Nucleus accumbens (tissue), 56 donors: ENCODE measurements at regions not wholly inside any gene's neighbourhood (a gene's known extent, or its start where the extent isn't known, plus 50 kb on each side); places are given as distances from the start of the nearest gene placed in this dataset.

Experiments used
- DNase-seq, 56 donors: peaks; one replicate each; lab custom pipeline; 2025; lab: John Stamatoyannopoulos, UW

DNA sequence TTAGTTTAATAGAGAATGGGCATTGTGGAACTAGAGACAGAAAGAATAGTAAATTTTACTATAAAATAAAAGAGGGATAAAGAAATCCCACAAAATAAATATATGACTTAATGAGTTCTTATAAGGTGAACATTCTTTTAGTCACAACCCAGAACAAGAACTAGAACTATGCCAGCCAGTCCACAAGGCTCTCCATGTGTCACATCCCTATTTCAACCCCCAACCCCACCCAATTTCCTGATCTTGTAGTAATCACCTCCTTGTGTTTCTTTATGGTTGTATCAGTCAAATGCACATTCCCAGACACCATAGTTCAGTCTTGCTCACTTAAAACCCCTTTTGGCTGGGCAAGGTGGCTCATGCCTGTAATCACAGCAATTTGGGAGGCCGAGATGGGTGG, 662.3 kb upstream of the CAMK1G start:
- no peak for DNase-seq

DNA sequence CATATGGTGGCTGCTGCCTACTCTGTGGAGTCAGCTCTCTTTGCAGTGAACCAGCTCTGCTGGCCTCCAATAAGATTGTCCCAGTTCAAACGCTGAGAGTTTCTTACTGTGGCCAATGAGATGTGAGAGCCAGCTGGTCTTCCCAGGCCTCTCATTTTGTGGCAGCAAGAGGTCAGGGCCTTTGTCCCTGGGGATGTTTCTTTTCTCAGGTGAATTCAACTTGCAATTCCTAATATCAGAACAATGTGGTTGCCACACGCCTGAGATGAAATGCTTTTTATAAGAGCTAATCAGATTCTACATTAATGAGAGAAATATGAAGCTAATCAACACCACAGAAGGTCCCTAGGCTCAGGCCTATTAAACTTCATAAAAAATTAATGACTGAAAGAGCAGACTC, 660.1 kb upstream of the CAMK1G start:
- DNase-seq: no peak

DNA sequence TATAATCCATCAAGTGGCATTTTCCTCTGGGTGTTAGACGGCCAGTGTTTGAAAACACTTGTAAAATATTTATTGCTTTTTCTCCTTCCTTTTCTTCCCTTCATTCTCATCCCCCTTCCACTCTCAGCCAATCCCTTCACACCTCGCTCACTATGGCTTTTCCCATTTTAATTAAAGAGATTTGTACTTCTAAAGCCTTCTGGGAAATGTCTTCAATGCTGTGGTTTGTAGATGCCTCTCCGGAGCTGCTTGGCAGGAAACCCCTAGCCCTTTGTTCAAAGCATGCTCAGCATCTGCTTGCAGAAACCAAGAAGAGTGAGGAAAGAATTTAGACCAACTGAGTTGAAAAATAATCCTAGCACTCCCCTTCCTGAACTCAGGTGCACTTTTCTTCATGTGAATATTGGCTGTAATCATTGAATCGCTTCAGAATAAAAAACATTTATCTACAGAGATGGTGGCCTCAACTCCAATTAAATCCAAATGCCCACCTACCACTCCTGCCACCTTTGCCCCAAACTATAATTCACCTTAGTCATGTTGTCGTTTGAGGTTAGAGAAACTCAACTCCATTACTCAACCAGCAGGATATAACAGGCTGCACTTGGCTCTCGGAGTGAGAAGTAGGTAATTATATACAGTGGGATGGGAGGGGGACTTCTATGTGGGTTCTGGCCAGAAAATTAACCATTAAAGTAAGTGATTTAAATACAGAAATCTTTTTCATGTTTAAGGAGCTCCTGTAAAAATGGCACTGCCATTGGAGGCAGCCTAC, 659.4 kb upstream of the CAMK1G start:
- no peak for DNase-seq

DNA sequence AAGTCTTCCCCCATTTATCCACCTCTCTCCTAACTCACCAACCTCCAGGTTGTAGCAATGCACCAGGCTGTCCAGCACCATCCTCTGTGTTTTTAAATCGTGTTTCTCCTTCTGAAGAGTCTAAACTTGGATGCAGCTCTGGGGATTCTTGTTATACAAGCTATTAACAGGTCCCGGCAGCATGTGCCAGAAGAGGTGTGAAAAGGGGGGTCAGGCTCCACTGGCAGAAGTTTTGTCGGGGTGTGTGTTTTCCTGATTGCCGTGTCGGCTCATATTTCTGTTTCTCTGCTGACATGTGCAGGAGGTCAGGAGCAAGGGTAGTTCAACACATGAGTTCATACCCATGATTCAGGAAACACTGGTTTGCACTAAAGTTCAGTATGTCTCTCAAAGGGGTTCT, 658.6 kb upstream of the CAMK1G start:
- DNase-seq: no peak

DNA sequence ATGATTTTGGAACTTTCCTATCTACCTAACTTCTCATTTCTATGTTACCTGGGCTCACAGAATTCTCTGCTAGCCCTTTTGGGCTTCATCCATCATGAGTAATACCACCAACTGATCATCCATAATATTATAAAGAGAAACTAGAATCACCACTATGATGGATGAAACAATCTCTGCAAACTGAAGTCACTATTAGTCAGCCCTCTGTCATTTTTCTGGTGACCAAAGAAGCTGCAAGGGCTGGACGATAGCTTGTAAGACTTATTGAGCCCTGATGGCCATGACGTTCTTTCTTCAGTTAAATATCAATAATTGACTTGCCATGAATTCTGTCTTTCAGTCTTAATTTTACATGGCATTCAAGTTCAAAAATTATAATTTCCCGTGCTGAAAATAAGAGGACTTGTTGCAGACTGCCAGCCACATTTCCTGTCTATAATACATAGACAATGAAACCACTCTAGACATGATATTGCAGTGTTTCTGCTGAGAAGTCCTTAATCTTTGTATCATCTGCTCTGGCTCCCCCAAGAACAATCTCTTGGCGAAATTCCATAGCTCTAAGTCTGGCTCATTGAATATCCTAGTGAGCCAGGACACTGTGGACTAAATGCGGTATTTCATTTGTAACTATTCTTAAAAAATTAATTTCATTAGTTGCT, 655.0 kb upstream of the CAMK1G start:
- no peak for DNase-seq

DNA sequence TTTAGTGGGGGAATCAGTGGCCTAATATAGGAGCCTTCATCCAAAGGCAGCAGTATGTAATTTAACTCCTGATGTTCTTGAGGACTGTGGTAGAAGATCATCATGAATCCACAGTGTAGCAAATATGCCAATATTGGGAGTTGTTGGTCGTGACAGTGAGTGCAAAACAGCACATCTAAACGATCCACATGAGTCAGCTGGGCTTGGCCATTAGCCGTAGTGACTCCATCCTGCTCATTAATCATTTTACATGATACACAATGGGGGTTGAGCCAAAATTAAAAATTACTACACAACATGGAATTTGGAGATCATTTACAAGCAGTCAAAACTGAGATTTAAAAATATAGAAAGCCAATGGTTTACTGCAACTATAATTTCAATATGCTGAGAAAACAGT, 653.9 kb upstream of the CAMK1G start:
- DNase-seq: no peak

DNA sequence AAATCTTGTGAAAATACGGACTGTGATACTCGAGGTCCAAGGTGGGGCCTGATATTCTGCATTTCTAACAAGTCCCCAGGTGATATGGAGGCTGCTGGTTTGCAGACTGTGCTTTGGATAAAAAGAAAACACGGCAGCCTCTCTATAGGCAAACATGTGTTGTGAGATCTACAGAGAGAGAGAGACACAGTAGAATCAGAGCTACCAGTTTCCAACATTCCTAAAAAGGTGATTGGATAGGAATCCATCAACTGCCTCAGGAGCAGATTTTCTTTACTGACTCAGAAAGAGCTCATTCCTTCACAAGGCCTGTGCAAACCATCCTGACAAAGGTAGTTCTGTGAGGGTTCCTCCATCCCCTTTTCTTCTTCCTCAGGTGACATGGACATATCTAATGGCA, 651.6 kb upstream of the CAMK1G start:
- no peak for DNase-seq

DNA sequence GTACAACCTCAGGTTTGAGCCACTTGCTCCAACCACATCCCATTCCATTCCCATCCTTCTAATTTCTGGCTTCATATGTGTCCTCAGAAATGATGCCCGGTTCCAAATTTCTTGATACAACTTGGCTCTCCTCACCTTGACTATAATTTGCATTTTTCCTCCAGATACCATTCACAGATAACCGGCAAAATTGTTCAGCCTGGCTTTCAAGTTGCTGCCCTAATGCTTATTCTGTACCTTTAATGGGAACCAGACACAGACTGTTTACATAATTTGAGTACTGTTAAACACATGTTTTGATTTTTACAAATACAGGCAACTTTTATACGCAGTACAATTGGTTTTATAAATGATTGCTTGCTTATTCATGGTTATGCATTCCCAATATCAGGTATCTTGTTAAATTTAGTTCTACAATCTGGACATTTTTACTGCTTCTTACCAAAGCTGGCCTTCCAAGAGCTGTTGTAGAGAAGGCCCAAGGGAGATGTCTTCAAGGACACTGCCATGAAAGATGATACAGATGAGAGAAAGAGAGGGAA, 649.5 kb upstream of the CAMK1G start:
- no peak for DNase-seq

DNA sequence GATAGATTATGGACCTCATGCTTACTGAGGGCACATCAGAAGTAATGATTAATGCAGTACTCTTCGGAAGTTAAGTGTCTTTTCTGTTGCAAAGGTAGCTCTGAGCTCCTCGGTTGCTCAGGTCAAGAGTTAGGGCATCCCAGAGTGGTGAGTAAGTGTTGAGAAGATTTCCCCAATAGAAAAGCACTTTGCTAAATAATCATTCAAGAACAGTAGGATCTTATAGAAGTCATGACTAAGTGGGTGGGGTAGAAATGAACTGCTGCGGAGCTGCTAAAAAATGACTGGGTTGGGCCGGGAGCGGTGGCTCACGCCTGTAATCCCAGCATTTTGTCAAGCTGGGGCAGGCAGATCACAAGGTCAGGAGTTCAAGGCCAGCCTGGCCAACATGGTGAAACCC, 648.6 kb upstream of the CAMK1G start:
- no peak for DNase-seq

DNA sequence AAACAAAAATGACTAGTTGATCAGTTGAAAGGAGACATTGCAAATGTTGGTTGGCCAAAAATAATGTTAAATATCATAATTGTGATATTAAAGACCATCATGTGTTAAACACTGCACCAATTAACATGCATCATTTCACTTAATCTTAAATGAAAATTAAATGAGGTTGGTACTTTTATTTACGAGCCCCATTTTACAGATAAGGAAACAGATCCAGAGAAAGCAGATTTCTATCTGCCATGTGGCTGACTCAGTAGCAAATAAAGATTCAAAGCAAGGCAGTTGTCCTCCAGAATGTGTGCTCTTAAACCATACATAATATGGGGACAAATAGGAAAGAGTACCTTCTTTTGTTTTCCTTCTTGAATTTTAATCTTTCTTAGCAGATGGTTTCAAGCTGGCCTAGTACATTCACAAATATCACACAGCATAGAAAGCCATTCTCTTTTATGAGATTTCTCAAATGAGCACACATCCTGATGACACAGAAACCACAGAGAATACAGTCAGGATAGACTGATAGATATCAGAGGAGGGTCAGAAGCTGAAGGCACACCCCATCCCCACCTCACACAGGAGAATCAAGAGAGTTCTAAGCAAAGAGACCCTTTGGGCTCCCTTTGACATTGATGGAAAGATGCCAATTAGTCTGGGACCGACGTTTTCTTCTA, 647.9 kb upstream of the CAMK1G start:
- DNase-seq: no peak

DNA sequence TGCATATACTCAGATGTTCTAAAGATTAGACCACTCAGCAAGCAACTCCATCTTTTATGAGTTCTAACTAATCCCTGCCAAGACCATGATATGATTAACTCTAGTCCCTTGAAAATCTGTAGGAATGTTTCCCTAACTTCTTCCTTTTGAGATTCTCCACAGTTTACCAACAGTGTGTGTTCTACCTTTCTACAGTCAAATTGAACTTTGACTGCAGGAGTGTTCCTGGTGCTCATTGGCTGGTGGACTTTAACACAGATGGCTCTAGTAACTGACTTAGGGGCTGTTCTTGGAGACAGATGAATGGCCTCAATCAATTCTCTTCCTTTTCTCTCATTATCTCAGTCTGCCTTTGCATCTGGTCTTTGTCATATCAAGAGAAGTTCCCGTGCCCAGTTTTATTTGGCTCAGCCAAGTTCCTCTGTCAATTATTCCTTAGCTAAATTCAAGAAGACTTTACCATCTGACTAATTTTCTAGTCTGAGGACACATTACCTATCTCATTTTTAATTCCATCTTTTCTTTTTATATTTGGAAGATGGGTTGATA, 643.9 kb upstream of the CAMK1G start:
- no peak for DNase-seq

DNA sequence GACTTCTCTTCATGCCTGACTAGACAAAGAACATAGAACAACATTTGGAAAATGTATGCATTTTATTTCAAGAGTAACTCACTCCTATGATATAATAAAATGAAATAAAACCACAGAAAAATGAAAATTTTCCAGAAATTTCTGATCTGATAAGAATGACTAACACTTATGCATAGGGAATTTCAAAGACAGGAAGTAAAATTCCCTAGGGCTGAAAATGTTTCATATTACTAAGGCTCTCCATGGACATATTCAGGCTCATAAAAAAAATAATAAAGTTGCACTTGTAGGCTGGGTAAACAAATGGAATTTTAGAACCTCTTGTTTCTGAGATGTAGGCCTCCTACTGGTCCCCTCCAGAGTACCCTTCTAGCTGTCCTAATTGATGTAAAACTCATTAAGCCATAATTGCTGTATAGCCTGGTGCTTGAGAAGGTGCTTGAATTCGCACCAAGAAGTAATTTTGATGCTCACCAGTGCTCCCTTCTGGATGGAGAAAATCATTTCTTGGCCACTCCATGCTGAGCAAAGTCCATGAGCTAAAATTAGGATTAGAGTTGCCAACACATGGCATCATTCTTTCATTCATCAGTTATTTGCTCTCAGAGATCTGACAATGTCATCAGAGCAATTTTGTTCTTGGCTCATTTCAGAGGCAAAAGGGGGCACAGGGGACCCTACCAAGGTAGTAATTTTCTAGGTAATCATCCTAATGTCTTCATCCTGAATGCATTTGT, 641.0 kb upstream of the CAMK1G start:
- no peak for DNase-seq

DNA sequence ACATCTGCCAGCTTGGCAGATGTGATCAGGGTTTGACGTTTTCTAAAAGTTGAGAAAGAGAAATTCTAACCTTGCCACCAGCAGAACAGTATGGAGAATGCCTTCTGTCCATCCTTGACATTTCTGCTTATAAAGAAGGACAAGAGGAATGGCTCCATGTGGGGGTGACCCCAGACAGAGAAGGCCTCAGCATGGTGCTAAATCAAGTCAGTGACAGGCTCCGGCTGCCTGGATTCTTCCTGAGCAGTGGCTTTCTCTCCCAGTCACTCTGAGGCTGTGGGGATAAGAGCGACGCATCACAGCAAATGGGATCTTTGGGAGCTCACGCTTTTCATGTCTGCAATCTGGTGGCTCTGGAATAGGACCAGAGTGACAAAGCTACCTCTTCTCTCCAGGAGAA, 640.2 kb upstream of the CAMK1G start:
- DNase-seq: no peak

DNA sequence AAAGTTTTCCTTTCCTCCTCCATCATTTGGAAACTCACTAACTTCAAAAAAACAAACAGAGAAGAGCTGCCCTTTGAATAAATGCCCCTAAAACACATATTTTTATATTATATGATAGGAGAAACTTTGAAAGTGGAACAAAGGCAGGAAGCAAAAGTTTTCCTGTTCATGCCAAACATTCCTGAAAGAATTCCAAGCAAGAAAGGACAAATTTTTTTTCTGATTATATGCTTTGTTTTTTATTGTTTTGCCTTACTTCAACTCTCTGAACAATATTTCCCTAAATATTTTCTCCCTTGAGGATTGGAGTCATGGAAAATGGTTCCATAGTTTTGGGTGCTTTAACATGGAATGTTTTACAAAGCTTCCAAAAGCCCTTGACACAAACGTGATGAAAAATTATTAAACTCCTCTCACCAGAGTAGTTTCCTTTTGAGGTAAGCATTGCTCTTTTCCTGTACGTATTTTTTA, 638.5 kb upstream of the CAMK1G start:
- DNase-seq: no peak

DNA sequence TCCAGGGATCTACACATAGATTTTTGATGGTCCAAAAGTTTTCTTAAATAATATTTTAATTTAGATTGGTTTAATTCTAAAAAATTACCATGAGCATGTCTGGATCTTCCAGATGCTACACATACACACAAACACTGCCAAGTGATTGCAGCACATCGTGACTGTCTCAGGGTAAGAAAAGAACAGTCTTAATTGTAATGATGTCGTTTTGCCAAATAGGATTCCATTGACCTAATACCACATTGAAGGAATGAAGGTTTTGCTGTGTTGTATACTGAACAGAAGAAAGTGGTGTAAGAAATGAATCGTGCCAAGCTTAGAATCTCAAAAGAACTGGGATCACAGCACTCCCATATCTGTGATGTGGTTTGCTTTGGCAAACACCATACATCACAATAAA, 633.3 kb upstream of the CAMK1G start:
- DNase-seq: no peak

DNA sequence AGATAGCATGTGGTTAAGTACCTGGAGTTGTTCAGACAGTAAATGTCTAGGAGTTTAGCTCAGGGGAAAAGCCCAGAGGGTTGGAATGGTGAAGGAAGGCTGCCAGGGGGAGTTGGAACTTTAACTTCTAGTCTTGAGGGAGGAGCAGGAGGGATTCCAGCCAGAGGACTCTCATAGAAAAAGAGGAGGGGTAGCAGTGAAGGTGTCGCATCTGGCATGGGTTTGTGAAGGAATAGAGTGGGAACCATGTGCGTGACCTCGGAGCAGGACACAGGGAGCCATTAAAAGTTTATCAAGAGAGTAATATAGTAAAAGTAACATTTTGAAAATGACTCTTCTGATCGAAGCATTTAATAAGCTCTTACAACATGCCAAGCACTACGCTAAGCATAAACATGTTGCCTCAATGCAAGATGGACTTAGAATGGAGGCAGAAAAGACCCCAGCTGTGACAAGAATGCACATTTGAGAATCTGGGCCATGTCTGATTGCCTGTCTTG, 632.4 kb upstream of the CAMK1G start:
- no peak for DNase-seq

DNA sequence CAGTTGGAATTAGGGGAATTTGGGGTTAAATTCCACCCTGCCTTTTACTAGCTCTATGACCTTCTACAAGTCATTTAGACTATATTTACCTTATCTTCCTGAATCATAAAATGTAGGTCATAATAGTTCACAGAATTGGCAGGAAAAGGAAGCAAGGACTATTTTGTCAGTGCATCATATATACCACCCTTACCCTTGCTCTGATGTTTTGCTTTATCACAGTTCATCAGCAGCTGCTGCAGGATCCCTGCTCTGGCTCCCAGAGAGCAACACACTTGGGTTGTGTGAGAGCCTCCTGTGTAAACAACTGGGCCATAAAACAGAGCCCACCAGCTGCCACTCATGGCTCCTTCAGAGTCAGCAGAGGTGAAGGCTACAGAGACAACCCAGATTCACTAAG, 631.6 kb upstream of the CAMK1G start:
- DNase-seq: no peak

DNA sequence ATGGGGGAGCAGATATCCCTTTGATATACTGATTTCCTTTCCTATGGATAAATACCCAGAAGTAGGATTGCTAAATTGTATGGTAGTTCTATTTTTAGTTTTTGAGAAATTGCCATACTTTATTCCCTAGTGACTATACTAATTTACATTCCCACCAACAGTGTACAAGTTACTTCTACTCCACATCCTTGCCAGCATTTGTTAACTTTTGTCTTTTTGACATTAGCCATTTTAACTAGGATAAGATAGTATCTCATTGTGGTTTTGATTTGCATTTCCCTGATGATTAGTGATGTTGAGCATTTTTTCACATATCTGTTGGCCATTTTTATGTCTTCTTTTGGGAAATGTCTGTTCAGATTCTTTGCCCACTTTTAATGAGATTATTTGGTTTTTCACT, 620.6 kb upstream of the CAMK1G start:
- no peak for DNase-seq

DNA sequence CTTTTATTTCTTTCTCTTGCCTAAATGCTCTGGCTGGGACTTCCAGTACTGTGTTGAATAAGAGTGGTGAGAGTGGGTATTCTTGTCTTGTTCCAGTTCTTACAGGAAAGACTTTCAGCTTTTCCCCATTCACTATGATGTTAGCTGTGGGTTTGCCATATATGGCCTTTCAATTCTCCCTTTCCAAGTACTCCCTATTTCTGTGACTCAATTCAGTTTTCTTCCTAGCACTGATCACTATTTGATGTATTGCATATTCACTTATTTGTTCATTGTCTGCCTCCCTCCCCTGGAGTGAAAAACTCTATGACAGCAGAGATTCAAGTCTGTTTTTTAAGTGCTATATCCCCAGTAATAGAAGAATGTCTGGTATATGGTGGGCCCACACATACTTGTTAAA, 618.2 kb upstream of the CAMK1G start:
- no peak for DNase-seq

DNA sequence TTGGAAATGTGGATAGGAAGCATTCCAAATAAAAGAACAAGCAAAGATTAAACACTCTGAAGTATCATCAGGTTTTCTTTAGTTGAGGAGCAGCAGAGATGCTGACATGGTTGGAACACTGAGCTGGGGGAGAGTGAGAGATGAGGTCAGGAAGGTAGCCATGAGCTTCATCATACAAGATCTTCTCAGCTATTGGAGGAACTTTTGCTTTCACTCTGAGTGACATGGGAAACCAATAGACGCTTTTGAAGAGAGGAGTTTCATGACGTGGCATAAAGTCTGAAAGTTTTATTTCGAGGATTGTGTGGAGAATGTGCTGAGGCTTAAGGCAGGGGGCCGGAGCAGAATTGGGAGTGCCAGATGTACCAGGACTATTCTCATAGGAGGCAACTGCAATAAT, 616.2 kb upstream of the CAMK1G start:
- DNase-seq: no peak
